ENCODE measurements at regions not wholly inside any gene's neighbourhood (a gene's known extent, or its start where the extent isn't known, plus 50 kb on each side); places are given as distances from the start of the nearest gene placed in this dataset.

DNA sequence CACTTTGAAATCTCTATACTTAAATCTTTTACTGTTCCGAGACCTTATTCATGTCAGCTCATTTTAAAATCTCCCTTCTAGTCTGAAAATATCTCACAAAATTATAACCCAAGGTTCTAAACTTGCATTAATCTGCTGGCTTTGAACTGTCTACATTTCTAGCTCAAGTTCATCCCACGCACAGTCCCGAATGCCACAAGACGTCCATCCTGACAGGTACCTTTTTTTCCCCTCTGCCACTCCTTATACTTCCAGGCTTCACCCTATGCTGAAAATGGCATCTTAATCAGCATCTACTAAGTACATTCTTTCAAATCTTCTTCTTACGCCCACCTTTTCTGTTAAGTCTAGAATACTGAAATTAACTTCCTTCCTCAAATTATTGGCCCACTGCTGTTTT is 259.2 kb upstream of the GALNTL6 start:
- TF ChIP-seq, protein P1, sequence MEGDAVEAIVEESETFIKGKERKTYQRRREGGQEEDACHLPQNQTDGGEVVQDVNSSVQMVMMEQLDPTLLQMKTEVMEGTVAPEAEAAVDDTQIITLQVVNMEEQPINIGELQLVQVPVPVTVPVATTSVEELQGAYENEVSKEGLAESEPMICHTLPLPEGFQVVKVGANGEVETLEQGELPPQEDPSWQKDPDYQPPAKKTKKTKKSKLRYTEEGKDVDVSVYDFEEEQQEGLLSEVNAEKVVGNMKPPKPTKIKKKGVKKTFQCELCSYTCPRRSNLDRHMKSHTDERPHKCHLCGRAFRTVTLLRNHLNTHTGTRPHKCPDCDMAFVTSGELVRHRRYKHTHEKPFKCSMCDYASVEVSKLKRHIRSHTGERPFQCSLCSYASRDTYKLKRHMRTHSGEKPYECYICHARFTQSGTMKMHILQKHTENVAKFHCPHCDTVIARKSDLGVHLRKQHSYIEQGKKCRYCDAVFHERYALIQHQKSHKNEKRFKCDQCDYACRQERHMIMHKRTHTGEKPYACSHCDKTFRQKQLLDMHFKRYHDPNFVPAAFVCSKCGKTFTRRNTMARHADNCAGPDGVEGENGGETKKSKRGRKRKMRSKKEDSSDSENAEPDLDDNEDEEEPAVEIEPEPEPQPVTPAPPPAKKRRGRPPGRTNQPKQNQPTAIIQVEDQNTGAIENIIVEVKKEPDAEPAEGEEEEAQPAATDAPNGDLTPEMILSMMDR (IDR thresholded peaks at IDR 0.05), result no peak
- TF ChIP-seq ZFX (IDR thresholded peaks at IDR 0.05; ENCODE audit: borderline replicate concordance), result no peak
- H3K27ac ChIP-seq, result no peak overlapping the region

- no peak overlapping the region for H3K27ac ChIP-seq
- TF ChIP-seq, protein P1 (IDR thresholded peaks at IDR 0.05), result no peak
- no peak for TF ChIP-seq ZFX (IDR thresholded peaks at IDR 0.05; ENCODE audit: borderline replicate concordance)
Observed at GRCh38 chr4:171542640-171543039, 270.6 kb upstream of the GALNTL6 start.

DNA sequence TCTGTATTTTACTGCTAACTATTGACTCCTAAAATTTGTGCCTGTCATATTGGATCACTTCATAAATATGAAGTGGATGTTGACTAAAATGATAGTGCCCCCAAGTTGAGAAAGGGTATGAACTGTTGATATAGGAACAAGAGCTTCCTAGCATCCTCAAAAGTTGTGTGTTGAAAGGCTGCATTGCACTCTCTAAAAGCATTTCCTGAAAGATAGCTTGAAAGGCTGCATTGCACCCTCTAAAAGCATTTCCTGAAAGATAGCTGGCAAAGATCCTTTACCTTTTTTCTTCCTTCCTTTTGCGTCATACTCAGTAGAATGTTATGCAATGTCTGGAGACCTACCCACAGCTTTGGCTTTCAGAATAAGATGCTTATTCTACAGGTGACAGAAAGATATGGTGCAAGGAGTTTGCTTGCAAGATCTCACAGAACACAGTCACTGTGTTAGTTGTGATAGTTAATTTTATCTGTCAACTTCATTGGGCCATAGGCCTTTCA is 274.6 kb upstream of the GALNTL6 start:
- no peak overlapping the region for H3K27ac ChIP-seq
- TF ChIP-seq, protein P1 (IDR thresholded peaks at IDR 0.05), result no peak
- TF ChIP-seq ZFX (IDR thresholded peaks at IDR 0.05; ENCODE audit: borderline replicate concordance), result no peak

GRCh38 chr4:171534391-171534790 is 278.8 kb upstream of the GALNTL6 start:
- TF ChIP-seq ZFX (IDR thresholded peaks at IDR 0.05; ENCODE audit: borderline replicate concordance), result no peak
- TF ChIP-seq, protein P1 (IDR thresholded peaks at IDR 0.05), result no peak
- no peak overlapping the region for H3K27ac ChIP-seq

GRCh38 chr4:171532968-171533367 is 280.2 kb upstream of the GALNTL6 start:
- TF ChIP-seq, protein P1 (IDR thresholded peaks at IDR 0.05), result no peak
- no peak for TF ChIP-seq ZFX (IDR thresholded peaks at IDR 0.05; ENCODE audit: borderline replicate concordance)
- no peak overlapping the region for H3K27ac ChIP-seq

- TF ChIP-seq, protein P1 (IDR thresholded peaks at IDR 0.05), result no peak
- TF ChIP-seq ZFX (IDR thresholded peaks at IDR 0.05; ENCODE audit: borderline replicate concordance), result no peak
- H3K27ac ChIP-seq, result no peak overlapping the region
Observed at GRCh38 chr4:171524903-171525302, 288.3 kb upstream of the GALNTL6 start.

GRCh38 chr4:171521726-171522125 is 291.5 kb upstream of the GALNTL6 start:
- TF ChIP-seq ZFX (IDR thresholded peaks at IDR 0.05; ENCODE audit: borderline replicate concordance), result no peak
- TF ChIP-seq, protein P1 (IDR thresholded peaks at IDR 0.05), result no peak
- no peak overlapping the region for H3K27ac ChIP-seq
